ENCODE measurements at regions not wholly inside any gene's neighbourhood (a gene's known extent, or its start where the extent isn't known, plus 50 kb on each side); places are given as distances from the start of the nearest gene placed in this dataset.
A peak's percentile ranks its signal among the peaks of the same experiment; 100 is the strongest.
"Not testable (repeated sequence)": the region's sequence is repeated elsewhere in the genome, so short reads cannot be mapped to it uniquely, and the experiment has no call there.

DNA sequence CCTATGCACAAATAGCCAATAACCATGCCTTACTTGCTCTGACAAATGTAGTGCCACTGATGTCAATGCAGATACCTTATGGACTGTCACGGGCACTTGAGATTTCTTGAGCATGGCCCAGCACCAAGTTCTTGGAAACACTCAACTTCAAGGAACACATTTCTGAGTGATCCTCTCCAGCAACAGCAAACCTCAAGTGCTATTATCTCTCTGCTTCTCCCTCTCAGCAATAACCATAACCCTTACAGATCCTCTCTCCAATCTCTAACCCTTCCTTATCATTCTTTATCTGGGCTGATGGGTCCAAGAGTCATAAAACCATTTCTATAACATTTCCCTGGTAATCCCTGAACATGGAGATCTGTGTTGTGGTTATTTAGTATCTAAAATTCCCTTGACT lies 266.9 kb upstream of the STXBP5 start:
- DNase-seq (ENCODE audit: low read depth): no peak

DNA sequence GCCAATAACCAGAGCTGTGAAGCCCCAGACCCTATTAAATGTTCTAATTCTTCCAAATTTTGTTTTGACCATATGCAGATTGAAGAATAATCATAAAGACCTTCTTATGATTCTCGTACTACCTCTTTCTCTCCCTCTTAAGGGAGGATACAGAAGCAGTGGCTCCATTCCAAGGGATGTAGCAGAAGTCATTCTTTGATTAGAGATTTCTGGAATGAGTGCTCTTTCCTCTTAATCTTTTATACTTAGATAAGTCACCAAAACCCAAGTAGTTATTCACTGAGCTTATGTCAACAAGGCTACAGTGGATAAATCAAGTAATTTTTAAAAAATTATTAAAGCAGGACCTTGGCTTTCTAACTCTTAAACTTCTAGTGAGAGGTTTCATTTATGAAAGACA lies 266.0 kb upstream of the STXBP5 start:
- no peak for DNase-seq (ENCODE audit: low read depth)

DNA sequence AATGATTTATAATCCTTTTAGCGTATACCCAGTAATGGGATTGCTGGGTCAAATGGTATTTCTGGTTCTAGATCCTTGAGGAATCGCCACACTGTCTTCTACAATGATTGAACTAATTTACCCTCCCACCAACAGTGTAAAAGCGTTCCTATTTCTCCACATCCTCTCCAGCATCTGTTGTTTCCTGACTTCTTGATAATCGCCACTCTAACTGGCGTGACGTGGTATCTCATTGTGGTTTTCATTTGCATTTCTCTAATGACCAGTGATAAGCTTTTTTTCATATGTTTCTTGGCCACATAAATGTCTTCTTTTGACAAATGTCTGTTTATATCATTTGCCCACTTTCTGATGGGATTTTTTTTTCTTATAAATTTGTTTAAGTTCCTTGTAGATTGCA lies 264.8 kb upstream of the STXBP5 start:
- not testable (repeated sequence) for DNase-seq (ENCODE audit: low read depth)

DNA sequence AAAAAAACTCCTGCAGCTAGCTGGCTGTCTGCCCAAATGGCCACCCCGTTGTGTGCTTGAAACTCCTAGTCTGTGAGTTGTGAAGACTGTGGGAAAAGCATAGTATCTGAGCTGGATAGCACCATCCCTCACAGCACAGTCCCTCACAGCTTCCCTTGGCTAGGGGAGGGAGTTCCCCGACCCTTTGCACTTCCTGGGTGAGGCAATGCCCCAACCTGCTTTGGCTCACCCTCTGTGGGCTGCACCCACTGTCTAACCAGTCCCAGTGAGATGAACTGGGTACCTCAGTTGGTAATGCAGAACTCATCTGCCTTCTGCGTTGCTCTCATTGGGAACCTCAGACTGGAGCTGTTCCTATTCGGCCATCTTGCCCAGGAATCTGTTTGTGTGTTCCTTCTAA lies 260.6 kb upstream of the STXBP5 start:
- no peak for DNase-seq (ENCODE audit: low read depth)

DNA sequence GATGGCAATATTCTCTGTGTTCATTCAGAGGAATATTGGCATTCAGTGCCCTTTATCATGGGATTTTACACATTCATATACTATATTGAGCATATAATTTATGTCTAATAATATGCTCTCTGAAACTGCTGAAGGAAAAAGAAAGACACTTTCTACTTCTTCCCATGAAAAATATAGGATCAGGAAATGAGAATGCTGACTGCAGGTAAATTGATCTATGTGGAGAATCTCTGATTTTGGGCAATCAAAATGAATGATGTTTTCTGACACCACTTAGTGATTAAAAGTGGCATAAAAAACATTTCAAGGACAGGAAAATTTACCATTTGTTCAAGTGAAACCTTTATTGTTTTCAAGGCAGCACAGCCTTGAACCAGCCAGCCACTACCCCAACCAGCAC lies 260.1 kb upstream of the STXBP5 start:
- DNase-seq (ENCODE audit: low read depth): no peak

DNA sequence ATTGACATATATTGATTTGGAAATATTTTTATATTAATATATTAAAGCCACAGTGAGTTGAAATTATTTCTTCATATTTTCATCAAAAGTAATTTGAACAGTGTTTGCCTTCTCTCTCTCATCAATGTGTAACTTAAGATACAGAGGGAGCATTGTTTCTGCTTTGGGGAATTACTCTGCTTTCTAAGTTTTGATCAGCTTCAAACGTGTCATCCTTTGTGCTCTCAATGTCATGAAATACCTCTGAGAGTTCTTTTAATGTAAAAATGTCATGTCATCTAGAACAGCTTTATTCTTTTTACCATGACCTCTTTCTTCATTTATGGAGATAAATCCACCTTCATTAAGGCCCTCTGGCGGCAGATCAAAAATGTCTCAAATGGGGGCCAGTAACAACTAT lies 259.4 kb upstream of the STXBP5 start:
- DNase-seq (ENCODE audit: low read depth): no peak

DNA sequence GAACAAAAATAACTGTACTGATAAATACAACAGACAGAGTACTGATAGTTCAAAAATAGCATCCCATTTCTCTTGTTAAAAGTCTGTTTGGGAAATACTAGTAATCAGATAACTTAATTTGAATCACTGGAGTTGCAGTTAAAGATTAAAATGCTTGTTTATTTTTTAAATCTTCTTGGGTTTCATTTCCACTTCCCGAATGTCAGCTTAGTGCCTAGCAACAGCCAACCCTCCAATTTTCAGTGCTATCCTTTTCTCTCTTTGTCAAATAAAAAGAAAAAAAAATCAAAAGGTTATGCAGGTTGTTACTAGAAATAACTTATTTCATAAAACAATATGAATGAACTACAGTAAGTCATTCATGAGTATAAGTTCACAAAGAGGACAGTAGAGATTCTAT lies 257.7 kb upstream of the STXBP5 start:
- DNase-seq (ENCODE audit: low read depth): no peak

DNA sequence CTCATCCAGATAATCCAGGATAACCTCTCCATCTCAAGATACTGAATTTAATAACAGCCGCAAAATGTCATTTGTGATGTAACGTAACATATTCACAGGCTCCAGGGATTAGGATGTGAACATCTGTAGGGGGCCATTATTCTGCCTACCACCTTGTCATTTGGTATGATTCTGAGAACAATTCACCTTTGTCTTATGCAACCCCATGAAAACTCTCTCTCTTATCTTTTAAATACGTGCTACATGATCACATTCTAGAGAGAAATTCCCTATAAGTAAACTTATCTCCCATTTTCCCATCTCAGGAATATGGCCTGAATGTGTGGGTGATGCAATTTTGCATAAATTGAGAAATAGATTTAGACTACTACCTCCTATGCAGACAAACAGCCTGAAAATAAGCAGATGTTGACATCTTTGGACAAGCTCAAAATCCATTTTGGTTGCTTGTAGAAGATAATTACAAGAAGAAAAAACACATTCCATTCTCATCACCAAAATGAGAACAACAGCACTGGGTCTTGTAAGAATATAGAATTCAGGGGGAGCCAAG lies 255.4 kb upstream of the STXBP5 start:
- DNase-seq (ENCODE audit: low read depth): no peak

DNA sequence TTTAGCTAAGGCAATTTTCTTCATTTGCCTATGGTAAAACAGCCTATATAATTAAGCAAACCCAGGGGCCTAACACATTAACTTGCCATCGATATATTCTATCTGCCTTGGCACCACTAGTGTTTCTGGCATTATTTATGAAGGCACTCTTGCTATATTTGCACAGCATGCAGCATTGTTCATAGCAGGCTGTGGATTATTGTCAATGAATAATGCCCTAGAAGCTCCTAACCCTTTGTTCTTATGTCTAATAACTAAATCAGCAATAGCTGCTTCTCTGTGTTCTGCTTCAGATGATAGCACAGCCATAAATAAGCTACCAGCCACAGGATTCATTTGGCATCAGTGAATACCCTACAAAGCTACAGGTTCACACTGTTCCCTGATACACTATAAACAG lies 254.8 kb upstream of the STXBP5 start:
- DNase-seq (ENCODE audit: low read depth): no peak

DNA sequence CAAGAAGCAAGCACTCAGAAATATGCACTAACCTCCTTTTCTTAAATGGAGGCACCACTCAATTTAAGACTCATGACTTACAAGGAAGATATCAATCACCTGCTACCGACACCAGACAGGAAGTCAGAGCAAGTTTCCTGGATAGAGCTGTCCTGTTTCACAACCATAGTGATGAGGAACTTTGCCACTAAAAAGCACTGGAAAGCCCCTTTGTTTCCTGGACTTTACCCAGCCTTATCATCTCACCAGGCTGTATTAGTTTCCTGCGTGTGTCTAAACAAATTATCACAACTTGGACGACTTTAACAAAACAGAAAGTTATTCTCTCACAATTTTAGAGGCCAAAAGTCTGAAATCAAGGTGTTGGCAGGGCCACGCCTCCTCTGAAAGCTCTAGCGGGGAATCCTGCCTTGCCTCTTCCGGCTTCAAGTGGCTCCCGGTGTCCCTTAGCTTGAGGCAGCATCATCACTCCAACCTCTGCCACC lies 253.8 kb upstream of the STXBP5 start:
- DNase-seq (ENCODE audit: low read depth): peak; percentile 28

DNA sequence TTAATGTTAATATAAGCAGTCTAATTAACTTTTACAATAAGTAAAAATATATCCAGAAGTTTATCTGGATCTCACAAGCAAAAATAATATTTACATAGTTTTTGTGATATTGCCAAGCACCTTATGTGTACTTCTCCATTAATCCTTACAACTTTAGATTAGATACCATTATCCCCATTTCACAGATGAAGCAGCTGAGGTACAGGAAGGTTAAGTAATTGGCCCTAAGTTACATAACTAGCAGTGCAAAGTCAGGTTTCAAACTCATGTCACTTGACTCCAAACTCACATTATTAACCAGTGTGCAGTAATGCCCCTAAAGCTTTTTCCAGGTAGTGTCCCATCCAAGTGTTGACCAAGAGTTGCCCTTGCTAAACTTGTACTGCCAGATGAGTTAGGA lies 248.6 kb upstream of the STXBP5 start:
- no peak for DNase-seq (ENCODE audit: low read depth)

DNA sequence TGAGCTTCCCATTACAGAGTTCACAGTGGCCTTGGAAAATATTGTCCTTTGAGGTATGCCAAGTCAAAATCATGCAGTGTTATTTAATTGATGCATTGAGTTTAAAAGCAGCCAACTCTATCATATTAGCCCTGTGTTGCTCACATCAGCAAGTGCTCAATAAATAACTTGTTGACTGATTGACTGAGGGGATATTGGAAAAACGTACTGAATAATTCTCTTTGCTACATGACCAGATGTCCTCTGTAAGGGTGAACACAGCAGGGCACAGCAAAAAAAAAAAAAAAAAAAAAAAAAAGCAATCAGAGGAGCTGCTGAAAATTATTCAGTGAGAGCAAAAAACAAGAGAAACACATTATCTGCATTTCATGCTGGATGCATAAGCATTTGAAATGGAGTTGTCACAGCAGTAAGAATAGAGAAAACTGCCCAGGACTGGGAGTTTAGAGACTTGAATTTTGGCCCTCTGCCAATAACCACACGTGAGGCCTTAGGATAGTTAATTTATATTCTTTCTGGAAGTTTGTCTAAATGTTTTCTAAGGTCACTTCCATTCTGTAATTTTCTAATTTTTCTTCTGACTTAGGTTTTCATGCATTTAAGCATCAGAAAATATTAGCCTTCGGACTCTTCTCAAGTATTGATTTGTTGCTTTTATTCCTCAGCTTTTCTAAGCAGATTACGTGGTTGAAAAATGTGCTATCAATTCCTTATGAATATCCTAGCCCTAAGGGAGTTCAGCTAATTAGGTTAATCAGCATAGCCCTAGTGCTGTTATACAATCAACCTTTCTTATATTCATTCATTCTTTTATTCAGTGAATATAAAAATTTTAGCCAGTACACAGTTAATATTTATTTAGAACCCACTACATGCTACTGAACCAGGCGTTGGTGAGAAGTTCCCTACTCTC lies 246.8 kb upstream of the STXBP5 start:
- no peak for DNase-seq (ENCODE audit: low read depth)

DNA sequence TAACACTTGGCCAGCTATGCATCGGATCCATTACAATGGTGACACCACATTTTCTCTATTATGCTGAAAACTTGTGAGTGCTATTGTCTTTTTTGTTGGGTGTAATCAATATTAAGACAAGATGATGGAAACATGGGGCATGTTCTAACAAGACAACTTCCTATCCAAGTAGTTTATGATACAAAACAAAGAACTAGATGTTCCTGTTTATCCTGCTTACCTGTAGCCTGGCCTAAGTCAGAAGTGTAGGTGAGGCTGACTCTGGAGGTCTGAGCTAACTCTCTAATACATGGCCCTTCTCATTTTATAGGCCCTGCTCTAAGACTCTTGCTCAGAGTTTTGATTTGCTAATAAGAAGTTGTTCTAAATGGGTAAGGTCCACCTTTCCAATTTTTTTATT lies 242.4 kb upstream of the STXBP5 start:
- DNase-seq (ENCODE audit: low read depth): no peak

DNA sequence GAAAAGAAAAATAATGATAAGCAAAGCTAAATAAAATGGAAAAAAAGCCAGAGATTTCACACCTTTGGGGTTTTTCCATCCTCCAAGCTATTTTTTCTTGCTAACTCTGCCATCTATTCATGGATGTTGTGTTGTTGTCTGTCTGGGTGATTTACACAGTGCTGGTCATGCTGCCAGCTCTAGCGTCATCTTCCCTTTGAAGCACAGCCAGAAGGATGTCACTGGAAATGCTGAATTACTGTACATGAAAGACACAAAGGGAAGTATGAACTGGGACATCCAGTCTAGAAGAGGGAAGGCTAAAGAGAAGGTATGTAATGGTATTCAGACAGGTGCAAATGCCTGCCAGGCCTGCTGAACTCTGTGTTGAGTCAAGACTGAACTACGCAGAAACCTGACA lies 241.9 kb upstream of the STXBP5 start:
- DNase-seq (ENCODE audit: low read depth): no peak

DNA sequence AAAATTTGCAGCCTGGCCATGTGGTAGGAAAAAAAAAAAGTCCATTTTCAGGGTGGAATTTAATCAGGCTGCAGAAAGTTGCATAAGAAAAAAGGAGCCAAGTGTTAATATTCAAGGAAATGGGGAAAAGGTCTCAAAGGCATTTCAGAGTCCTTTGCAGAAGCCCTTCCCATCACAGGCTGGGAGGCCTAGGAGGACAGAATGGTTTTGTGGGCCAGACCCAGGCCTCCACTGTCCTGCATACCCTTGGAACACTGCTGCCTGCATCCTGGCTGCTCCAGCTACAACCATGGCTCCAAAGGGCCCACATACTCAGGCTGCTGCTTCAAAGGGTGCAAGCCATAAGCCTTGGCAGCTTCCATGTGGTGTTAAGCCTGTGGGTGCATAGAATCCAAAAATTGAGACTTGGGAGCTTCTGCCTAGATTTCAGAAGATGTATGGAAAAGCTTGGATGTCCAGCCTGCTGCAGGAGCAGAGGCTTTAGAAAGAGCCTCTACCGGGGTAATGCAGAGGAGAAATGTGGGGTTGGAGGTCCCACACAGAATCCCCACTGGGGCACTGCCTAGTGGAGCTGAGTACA lies 239.0 kb upstream of the STXBP5 start:
- no peak for DNase-seq (ENCODE audit: low read depth)

DNA sequence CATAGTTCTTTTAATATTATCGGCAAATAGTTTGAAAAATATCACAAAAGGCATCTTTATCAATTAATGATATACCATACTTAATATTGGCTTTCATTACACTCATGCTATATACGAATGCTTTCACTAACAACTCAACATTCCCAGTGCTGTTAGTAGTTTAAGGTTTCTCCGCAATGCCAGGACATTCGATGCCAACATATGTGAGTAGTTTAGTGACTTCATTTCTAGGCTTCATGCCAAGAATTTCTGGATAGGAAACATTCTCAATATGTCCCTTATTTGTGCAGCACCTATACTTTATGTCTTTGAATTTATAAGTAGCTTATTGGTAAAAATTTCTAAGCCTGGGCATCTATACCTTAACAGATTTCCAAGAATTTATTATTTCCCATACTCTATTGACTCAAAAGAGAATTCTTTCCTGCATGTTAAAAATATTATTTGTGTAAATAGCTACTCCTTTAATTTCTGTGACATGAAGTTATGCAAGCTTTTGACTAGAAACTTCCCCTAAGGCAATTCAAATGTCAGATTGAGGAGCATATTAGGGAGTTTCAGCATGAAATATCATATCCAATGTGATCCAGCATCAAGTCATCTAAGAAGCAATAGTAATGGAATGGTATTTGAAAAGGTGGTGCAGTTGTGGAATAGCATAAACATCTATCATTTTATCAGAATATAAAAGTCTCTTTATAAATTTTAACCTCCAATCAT lies 236.0 kb upstream of the STXBP5 start:
- DNase-seq (ENCODE audit: low read depth): peak; percentile 72

DNA sequence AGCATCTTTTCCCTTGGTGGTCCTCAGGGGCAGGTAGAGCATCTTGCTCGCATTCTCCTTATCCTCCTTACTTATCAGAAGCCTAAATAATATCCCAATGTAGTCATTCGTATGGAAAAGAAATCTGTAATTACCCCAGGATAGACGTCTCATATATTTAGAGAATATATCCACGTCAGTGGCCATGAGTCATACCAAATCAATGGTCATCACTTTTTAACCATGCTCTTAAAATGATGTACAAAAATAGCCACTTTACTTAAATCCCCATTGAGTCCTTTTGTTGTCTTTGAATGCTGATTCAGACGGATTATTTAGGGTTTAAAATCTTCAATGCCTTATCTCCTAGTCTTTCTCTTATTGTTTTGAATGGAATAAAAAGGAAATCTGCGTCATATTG lies 231.7 kb upstream of the STXBP5 start:
- no peak for DNase-seq (ENCODE audit: low read depth)

DNA sequence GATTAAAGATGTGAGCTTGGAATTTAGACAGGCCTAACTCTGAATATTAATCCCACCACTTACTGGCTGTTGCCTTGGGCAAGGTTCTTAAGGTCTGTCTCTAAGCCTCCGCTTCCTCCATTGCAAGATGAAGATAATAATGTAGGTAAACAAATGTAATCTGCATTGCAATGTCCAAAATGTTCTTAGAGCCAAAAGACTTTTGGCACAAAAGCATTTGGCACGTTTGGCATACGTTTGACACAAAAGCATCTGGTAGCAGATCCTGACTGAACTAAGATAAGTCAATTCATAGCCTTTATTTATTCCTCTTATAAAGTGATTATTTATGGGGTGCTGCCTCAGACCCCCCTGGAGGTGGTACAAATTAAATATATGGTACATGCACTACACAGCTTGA lies 229.9 kb upstream of the STXBP5 start:
- no peak for DNase-seq (ENCODE audit: low read depth)

DNA sequence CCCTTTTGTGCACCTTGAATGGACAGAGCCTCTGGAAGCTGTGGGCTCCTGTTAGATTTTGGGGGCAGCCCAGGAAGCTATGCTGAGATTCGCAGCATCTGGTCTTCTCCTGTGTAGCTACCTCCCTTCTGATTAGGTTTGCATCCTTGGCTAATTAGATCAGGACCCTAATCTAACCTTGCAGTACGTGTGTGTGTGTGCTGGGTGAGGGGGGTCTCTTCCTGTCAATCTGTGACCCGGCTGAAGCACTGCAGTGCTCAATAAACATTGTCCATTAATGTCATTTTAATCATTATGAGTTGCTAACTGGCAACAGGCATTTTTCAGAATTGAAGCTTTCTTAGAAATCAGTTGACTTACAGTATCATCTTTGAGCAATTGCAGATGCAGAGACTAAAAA lies 229.1 kb upstream of the STXBP5 start:
- DNase-seq (ENCODE audit: low read depth): no peak

DNA sequence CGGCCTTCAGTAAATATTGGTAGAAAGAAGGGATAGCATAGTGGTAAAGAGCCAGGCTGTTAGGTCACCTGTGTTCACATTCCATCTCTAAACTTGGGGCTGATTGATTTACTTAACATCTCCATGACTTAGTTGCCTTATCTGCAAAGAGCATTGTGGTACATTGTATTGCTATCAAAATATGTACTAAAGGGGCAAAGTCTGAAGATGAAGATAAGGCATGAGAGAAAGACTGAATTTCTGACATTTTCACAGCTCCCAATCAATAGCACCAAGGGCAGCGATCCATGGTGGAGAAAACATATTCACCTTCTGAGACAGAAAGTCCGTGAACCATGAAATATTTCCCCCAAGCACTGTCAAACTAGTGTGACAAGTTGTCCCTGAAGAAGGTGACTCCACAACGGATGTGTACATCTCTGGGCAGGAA lies 223.3 kb upstream of the STXBP5 start:
- DNase-seq (ENCODE audit: low read depth): no peak

DNA sequence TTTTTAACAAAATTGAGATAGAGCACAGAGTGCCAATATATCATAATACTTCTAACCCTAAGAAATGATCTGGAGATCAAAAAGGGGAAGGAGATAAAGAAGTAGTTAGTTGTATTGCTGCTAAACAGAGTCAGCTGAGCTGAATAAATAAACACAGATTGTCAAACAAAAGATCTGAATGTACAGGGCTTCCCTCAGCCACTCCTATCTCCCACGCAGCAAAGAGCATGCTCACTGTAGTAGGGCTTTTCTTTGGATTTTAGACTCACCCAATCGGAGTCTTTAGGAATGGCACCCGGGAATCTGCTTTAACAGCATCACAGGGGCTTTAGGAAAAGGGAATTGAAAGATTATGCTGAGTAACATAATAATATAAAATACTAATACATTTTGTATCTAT lies 222.2 kb upstream of the STXBP5 start:
- no peak for DNase-seq (ENCODE audit: low read depth)

DNA sequence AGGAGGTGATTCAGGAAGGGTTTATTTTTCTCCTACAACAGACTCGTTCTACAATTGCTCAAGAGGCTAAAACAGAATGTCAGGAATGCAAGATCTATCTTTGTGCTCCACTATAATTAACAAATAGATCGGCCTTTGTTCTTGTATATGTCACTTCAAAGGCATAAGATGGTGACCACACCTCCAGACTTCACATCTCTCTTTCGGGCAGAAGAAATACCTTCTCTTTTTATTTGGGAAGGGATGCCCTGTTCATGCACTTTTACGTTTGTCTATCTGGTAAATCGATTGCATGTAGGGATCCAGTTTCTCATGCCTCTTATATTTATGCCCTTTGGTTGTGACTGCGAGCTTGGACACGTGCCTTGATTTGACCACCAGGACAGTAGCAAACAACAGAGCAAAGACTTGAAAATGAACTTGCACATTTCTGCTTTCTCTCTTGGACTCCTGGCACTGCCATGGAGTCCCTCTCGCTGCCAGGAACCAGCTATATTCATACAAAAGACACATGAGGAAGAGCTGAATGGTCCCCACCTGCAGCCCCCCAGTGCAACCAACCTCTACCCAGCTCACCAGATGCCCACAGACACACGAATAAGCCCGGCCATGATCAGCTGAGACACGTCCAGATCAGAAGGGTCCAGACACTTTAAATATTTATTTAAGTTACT lies 219.8 kb upstream of the STXBP5 start:
- DNase-seq (ENCODE audit: low read depth): peak; percentile 20
